T-helper 1 cell treated with Interleukin-12 subunit alpha and Interleukin-12 subunit beta and Interleukin-4 antibody, amounts not matched to agents 30 ng/mL and 1 ng/mL, for 36 hours (primary cell): ENCODE measurements at regions not wholly inside any gene's neighbourhood (a gene's known extent, or its start where the extent isn't known, plus 50 kb on each side); places are given as distances from the start of the nearest gene placed in this dataset.

Experiments used
- intact Hi-C: fragments of 100-400 bp; cut with micrococcal nuclease; formaldehyde crosslinking; loops from one replicate; pipeline ENCODE4 v1.15.1; 2024

DNA sequence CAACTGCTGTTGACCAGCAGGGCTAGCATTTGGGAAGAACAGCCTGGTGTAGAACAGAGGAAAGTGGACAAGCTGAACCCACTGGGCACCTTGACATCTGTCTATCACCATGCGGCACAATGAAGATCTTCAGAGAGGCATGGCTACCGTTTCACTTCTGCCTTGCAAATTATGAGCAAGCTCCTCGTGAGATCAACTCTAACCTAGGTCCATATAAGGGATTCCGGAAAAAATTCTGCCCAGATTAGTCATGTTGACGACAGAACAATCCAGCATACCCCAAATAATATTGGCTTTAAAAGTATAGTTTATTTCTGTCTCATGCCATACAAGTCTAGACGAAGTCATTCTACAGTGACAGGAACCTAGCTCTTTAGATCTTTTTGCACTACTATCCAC lies 91.6 kb upstream of the ATF7IP start:
- intact Hi-C loops = no loop called here

DNA sequence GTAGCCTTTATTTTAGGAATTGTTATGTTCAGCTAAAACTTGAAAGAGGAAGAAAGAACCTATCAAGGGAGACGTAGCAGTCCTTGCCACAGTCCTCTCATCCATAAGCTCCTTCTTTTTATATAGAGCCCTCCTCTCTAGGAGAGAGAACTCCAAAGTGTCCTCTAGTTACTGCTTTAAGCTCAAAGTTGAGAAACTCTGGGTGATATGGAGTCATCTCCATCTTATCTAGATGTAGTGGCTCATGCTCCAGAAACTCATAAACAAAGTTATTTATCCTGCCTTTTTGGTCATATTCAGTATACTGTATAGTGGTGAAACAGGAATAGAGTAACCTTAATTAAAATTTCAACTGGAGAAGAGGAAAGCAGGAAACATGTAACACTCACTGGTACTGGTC lies 90.4 kb upstream of the ATF7IP start:
- intact Hi-C loops = no loop called here

DNA sequence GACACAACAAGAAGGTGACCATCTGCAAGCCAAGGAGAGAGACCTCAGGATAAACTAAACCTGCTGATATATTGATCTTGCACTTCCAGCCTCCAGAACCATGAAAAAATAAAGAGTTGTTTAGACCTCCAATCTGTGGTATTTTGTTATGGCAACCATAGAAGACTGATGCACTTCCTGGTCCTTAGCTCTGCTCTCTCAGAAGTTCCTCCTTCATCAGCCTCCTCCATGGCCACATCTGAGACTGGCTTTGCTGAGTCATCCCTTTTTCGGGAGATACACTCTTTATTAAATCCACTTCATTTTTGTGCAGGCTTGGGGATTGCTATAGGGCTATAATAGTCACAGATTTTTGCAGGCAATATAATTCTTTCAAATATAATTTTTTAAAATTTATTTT lies 89.6 kb upstream of the ATF7IP start:
- intact Hi-C loops = no loop called here

DNA sequence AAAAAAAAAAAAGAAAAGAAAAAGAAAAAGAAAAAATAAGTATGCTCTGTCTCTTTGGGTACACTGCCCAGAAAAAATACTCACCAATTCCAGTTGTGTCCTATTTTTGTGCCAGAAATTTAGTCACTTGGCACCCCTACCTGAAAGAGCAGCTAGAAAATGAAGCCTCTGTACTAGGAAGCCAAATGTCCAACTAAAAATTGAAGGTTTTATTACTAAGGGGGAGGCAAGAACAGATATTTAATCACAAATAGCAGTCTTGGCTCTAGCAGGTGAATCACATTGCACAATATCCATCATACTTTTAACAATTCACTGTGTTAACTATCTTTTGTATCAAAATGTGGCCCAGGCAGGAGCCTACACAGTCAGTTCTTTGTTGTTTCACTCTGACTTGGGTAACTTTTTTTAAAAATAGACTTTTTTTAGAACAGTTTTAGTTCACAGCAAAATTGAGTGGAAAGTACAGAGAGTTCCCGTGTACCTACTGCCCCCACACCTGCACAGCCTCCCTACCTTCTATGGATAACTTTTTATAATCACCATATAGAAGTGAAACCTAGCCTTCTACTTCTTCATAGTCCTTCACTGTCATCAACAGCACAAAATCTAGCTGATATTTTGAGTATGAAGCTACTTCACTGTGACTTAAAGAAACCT lies 87.1 kb upstream of the ATF7IP start:
- intact Hi-C loops = no loop called here

DNA sequence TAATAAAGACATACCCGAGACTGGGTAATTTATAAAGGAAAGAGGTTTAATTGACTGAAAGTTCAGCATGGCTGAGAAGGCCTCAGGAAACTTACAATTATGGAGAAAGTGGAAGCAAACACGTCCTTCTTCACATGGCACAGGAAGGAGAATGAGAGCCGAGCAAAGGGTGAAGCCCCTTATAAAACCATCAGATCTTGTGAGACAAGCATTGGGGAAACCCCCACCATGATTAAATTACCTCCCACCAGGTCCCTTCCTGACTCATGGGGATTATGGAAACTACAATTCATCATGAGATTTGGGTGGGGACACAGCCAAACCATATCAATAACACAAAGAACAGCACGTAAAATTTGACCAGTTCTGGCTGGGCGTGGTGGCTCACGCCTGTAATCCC lies 85.6 kb upstream of the ATF7IP start:
- intact Hi-C loops = no loop called here

DNA sequence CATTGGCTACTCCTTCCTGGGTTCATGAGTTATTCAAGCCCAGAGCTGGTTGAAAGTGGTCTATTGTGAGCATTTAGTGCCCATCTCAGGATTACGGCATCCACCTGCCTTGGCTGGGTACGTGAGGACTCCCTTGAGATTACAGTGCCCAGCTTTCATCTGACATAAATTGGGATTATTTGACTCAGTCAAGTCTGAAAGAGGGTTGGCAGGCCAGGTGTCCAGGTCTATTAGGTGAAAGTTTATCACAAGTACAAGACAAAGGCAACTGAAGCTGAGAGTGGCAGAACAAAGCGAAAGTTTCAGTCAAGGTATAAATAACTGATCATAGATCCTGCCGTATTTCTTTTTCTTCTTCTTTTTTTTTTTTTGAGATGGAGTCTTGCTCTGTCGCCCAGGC lies 84.6 kb upstream of the ATF7IP start:
- intact Hi-C loops = no loop called here

- intact Hi-C loops = no loop called here
These were observed 83.9 kb upstream of the ATF7IP start for GRCh38 chr12:14281539-14281938.

GRCh38 chr12:14283489-14284144 lies 81.9 kb upstream of the ATF7IP start:
- intact Hi-C loops = no loop called here

DNA sequence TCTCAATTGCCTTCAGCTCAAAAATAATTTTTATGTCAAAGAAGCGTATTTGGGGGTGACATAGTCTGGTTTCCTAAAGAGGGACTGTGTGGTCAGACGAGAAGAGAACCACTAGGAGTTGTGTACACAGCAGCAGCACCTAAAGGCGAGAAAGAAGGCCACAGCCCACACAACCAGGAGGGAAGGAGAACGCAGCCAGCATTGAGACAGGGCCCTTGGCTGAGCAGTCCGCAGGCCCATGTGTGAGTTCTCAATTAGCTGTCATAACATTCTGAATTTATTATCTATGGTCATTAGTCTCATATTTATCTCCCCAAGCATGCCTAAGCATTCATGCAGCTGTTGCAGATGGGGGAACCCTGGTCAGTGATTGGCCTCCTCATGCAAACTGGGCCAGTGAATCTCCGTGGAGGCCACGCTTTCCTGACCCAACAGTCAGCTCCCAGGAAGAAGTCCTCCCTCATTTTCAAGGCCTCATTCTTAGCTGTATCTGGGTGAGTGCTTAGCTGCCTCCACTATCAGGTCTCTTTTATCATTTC lies 81.2 kb upstream of the ATF7IP start:
- intact Hi-C loops = no loop called here

DNA sequence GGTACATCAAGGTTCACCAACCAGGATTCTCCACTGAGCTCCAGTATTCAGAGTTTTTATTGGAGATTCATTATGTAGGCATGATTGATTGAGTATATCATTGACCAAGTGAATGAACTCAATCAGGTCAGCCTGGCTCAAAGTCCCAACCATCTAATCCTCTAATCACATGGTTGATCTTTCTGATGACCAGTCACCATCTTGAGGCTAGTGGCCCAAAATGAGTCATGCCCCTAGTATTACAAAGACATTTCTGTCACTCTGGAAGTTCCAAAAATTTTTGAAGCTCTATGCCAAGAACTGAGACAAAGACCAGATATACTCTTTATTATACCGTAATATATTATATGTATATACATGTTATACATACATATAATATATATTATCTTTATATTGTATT lies 75.9 kb upstream of the ATF7IP start:
- intact Hi-C loops = no loop called here

GRCh38 chr12:14290951-14291350 lies 74.5 kb upstream of the ATF7IP start:
- intact Hi-C loops = no loop called here

DNA sequence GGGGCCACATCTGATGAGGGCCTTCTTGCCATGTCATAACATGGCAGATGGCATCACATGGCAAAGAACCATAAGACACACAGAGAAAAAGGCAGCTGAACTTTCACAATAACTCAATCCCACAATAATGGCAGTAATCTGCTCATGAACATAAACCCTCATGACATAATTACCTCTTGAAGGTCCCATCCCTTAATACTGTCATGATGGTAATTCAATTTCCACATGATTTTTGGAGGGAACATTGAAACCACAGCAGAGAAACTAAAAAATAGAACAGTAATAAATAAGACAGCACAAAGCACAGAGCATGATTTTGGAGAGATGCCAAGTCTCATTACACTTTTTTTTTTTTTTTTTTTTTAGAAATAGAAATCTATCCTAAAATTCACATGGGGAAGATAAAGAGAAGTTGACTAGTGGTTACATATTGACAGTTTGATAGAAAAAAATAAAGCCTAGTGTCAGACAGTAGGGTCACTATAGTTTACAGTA lies 61.8 kb upstream of the ATF7IP start:
- intact Hi-C loops = no loop called here

GRCh38 chr12:14307004-14307403 lies 58.5 kb upstream of the ATF7IP start:
- intact Hi-C loops = no loop called here

GRCh38 chr12:14308516-14308915 lies 57.0 kb upstream of the ATF7IP start:
- intact Hi-C loops = no loop called here

DNA sequence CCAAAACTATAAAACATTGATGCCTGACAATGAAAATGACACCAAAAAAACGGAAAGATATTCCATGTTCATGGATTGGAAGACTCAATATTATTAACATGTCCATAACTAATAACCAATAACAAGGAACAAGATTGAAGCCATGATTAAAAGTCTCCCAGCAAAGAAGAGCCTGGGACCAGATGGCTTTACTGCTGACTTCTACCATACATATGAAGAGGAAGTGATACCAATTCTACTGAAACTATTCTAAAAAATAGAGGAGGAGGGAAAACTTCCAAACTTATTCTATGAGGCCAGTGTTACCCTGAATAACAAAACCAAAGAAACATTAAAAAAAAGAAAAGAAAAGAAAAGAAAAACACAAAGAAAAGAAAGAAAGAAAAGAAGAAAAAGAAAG lies 54.6 kb upstream of the ATF7IP start:
- intact Hi-C loops = no loop called here

- intact Hi-C loops = no loop called here
These were observed 51.9 kb upstream of the ATF7IP start for GRCh38 chr12:14313379-14314138.

DNA sequence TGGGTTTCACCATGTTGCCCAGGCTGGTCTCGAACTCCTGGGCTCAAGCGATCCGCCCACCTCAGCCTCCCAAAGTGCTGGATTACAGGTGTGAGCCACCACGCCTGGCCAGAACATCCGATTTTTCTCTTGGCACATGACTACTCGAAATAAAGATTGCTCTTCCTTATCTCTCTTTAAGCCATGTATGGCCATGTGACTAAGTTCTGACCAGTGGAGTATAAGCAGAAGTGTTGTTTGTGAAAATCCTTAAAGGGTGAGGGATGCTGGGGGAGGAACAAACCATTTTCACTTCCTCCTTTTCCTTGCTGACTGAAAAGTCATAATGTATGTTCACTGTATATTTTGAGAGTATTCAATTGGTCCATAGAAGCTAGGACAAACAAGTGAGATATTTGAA lies 50.7 kb upstream of the ATF7IP start:
- intact Hi-C loops = no loop called here

DNA sequence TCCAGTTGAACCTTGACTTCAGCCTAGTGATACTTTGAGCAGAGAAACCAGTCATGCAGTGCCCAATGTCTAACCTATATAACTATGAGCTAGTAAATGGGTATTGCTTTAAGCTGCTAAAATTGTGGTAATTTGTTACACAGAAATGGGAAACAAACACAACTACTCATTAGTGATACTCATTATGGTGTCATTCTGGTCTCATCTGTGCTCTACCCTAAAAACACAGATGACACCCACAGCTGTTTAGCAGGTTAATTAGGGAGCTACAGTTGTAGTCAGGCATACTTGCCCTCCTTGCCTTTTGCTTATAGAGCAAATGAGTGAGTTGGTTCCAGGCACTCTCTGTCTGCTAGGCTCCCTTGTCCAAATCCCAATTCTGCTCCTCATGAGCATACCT lies 50.0 kb upstream of the ATF7IP start:
- intact Hi-C loops = no loop called here
